GM21619 (cell line): ENCODE measurements at regions not wholly inside any gene's neighbourhood (a gene's known extent, or its start where the extent isn't known, plus 50 kb on each side); places are given as distances from the start of the nearest gene placed in this dataset.

ENCODE experiments used
- ATAC-seq: cut with Tn5 transposase; IDR thresholded peaks from one replicate; pipeline ENCODE4 v1.9.1; 2021; ENCODE audit not compliant: unreplicated experiment

DNA sequence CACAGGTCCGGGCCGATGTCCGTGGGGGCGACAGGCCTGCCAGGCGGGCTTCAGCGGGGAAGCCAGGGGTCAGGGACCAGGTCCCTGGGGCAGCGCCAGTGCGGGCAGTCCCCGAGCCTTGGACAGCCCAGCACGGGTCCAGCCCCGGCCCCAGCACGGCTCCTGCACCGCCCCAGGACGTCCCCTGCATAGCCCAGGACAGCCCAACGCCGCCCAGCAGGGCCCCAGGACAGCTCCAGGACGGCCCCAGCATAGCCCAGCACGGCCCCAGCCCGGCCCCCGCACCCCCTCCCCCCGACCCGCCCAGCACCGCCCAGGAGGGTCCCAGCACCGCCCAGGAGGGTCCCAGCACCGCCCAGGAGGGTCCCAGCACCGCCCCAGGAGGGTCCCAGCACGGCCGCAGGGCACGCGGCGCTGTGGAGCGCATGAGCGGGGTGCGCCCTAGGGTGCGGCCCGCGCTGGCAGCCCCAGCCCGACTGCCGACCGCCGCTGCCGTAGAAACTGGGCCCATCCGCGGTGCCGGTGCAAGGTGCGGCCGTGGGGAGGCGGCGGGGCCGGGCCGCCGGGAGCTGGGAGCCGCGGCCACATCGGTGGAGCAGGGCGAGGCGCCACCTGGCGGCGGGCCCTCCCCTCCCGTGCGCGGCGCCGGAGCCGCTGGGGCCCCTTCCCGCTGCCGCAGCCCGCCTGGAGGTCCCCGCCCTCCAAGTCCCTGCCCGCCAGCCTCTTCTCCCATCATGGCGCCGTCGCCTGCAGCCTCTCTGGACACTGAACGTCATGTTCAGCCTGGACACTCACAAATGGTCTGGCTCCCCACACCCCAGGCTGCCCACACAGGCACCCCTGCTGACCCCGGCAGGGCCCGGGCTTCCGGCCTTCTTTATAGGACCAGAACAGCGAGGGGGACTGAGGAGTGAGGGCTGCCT is 106.8 kb upstream of the NKX1-1 start:
- no peak for ATAC-seq

DNA sequence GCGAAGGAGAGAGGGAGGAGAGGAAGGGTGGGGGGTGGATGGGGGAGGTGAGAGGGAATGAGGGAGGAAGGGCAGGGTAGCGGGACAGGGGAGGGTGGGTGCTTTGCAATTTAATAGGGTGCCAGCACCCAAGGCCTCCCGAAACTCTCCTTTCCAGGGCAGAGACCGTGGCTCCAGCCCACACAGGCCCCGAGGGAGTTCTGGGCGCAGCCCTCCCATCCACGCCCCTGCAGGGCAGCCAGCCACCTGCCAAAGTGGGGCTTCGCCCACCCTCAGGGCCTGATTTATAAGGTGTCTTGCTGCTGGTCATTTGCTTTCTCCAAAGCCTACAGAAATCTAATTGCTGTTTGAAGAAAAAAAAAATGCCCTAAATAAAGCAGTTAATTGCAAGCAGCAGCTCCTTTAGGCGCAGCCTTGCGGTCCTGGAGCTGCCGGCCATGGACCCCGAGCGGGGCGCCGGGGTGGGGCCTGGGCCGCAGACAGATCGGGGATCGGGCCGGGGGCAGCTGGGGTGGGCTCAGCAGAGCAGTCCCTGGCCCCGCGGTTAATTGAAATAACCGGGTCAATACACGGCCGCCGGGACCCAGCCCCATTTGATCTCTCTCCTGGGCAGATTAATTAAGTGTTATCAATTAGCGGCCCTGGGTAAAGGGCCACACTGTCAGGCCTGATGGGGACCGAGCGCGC is 106.0 kb upstream of the NKX1-1 start:
- ATAC-seq = no peak

DNA sequence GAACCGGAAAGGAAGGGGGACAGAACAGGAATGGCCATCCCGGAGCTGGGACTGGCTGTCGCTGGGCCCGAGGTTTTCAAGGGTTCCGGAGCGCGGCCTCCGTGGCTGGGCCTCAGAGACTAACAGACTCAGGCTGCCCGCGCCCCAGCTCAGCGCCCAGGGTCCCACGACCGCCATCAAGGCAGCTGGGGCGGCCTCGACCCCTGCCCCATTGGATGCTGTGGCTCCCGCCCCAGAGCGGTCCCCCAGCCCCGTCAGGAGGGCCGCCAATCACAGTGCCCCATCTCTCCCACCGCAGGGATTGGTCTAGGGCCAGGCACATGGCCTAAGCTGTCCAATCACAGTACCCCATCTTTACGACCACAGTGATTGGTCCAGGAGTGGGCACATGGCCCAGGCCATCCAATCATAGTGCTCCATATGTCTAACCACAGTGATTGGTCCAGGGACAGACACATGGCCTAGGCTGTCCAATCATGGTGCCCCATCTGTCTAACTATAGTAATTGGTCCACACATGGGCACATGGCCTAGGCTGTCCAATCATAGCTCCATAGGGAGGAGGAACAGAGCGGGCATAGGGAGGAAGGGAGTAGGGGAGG is 105.3 kb upstream of the NKX1-1 start:
- ATAC-seq = no peak

DNA sequence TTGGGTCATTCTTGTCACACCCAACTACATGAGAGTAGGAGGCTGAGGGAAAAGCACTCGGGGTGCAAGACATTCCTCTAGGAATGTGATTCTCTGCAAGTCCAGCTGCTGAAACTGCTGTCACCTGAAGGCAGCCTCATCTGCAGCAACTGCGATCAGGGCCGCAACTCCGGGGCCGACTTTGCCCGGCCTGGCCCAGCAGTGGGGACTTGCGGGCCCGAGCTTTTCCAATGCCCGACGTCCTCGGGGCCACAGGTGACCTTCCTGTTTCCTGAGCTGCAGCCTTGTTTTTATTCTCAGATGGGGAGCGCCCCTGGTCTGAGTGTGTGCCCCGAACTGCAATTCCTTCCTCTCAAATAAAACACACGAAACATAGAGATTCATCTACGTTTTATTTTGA is 104.7 kb upstream of the NKX1-1 start:
- no peak for ATAC-seq

DNA sequence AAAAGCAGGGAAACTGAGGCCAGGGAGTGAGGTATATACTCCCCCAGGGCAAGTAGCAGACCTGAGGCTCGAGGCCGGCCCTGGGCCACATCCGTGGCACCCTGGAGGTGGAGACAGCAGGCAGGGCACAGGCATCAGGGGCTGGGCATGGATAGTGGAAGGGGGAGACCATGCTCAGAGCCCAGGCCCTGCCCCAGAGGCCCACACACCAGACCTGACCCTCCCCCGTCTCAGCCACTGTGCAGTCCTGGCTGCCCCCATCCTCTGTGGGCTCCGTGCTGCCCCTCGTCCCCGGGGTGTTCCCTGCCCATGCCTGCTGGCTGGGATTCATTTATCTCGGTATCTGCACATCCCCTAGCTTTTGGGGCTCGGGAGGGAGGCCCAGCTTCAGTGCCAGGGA is 103.1 kb upstream of the NKX1-1 start:
- ATAC-seq = no peak

DNA sequence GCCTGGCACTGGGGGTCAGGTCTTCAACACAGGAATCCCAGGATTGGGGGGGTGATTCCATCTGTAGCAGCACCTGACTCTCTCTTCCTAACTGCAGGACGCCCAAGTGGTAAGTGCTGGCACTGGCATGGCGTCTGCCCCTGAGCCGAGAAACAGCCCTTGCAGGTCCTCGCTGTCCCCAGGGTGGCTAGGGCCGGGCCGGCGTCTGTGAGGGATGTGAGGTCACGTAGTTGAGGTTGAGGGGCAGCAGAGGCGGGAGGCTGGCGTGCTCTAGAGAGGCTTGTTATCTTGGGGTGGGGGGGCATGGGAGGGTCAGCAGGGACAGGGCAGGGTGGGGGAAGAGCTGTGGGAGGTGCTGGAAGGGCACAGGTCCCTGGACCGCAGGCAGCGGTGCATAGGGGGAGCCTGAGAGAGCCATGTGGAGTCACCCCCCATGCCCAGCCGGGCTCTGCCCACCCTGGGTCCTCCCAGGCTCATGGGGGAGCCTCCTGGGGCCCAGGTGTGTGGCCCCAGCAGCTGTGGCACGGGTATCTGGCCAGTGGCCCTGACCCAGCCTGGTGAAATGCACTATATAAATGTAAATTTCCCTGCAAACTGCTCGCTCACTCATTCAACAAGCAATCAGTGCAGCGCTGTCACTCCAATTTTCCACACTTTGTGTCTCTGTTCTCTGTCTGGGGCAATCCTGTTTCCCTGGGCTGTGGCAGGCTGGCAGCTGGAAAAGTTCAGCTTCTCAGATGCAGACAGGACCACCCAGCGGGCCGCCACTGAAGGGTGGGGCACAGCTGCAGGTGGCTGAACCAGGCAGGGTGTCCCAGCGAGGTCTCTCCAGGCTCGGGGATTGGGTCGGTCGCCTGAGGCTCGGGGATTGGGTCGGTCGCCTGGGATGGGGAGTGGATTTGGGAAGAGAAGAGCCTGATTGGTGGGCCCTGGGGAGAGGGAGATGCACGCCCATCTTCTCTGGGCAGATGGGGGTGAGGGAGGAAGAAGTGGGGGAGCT is 102.2 kb upstream of the NKX1-1 start:
- no peak for ATAC-seq

DNA sequence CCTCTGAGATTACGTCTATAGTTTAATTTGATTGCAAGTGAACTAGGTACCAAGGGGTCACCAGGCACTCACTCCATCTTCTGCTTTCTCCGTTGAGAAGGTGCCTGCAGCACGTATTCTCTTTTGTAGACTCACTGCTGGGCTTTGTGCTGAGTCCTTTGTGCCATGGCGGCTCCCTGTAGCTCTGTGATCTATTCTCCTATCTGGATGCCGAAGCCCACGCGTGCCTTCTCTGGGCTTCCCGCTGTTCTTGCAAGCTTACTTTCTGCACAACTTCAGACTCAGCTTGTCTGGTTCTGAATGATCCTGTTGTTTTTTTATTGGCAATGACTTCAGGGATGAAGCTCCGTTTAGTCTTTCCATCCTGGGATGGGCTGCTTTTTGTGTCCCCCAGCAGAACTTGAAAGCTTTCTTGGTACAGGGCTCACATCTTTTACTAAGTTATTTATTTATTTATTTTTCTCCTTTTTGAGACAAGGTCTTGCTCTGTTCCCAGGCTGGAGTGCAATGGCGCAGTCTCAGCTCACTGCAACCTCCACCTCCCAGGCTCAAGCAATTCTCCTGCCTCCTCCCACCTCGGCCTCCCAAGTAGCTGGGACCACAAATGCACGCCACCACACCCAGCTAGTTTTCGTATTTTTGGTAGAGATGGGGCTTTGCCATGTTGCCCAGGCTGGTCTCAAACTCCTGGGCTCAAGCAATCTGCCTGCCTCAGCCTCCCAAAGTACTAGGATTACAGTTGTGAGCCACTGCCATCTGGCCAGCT is 100.9 kb upstream of the NKX1-1 start:
- no peak for ATAC-seq

DNA sequence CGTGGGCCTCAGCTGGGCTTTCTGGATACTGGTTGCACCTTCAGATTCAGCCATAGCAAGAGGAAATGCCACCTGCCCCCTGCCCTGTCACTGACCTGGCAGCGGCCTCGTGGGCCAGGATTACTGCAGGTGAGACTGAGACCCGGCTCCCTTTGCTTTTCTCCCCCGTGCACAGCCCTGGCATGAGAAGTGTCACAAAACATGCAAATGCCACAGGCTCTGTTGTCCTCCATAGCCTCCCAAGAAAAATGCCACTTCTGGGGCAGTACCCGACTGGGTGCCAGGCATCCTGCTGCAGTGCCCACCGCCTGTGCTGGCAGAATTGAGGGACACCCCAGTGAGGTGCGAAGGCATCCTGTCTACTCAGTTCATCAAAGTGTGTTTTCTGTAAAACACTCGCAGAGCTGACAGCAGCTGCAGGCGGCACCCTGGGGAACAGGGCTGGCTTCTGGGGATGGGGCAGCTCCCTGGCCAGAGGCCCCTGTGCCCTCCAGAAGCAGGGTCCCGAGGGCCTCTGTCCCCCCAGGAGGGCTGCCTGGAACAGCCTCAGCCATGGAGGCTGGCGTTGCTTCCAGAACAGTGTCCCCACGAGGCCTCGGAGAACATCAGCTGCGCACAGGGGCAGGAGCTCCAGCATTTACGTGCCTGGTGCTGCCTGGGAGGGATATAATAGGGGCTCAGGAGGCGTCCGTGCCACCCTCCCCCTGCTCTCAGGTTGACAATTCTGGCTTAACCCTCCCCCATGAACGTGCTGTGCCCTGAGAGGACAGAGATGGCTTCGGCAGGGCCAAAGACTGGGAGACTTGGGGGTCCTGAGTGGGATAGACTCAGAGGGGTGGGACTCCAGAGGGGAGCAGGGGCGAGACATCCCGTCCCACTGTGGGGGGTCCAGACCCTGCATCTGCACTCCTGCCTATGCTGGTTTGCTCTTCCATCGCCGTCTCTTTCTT is 99.5 kb upstream of the NKX1-1 start:
- ATAC-seq = no peak

DNA sequence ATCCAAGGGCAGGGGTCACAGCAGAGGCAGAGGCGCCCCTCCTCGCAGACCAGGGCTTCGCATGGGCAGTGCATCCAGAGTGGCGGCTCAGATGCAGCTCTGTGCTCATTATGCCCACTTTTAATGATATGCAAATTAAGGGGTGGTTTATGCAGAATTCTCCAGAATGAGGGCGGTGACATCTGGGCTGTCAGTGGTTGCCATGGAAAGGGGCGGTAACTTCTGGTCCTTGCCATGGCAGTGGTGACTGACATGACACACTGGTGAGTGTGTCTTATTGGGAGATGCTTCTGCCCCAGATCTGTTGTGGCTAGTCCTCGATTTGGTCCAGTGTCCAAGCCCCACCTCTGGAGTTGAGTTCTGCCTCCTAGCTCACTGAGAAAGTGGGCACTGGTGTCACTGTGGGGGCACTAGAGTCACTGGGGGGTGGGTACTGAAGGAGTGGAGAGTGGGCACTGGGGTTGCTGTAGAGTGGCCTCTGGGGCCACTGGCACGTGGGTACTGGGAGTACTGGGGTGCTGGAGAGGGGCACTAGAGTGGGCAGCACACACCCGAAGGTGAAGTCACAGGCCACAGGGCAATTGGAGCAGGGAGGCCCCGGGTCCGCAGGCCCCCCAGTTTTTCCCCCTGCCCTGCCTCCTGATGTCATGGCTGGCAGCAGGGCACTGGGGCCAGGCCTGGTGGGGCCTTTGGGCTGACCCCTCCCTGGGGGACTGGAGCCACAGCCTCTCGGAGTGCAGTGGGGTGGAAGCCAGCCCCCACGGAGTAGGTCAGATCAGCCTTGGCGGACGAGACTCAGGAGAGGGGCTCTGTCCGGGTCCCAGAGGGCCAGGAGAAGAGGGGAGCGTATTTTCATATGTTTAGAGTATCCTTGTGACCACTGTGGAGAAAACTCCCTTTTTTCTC is 98.6 kb upstream of the NKX1-1 start:
- no peak for ATAC-seq

DNA sequence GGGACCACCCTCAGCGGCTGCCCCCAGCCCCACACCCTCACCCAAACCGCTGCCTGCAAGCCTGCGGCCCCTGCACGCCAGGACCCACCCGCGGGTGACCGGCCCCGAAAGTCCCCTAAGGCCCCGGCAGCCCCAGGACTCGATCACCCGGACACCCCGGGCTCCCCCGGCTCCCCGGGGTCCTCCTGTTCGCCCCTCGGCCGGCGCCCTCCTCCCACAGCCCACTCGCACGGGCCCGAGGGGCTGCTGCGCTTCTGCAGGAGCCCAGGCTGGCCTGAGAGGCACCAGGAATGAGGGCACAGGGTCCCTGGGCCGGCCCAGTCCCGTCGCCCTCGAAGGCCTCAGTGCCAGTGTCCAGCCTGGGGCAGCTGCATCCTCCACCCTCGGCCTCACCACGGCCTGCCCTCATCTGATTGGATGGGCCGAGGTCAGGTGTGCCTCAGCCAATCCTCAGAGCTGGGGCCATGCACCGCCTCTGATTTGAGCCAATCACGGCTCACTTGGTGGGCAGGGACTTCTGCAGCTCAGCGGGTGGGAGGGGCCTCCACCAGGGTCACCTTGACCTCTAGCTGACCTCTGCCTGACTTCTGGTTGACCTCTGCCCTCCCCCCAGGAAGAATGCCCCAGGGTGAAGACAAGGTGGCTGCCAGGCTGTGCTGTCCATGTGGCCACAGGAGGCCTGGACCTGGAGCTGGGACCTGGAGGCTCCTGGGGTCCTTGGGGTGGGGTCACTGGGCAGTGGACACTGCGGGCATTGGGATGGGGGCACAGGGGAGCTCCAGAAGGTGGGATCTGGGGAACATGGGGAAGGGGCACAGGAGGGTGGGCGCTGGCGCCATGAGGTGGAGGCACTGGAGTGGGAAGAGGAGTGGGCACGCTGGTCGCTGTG is 97.6 kb upstream of the NKX1-1 start:
- ATAC-seq = no peak

DNA sequence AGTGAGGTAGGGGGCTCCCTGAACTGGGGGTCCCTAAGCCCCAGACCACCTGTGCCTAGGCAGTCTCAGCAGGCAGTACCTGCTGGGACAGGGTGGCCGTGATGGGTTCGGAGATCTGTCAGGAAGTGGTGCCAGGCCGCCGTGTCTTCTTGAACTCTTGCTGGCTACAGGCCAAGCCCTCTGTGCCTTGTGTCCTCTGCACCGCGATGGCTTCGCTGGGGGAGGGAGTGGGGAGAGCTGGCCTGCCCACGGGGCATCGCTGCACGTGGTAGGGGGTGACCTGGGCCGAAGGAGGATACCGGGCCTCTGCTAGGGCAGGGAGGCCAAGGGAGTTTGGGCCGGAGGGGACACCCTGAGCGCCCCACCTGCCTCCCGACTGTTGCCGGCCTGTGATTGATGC is 96.7 kb upstream of the NKX1-1 start:
- ATAC-seq = no peak

DNA sequence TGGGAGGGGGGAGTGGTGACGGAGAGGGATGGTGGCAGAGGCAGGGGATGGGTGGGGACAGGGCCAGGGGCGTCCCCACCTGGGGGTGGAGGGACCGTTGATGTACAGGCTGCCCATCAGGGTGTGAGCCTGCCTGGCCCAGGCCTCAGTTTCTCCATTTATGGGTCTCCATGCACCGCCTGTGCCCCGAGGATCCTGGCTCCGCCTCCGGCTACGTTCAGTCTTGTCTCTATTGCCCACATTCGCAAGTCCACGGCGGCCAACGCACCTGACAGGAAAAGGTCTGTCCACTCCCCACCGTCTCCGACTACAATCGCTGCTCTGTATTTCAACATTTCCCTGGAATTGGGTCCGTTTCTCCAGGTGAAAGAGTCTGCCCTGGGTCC is 96.3 kb upstream of the NKX1-1 start:
- ATAC-seq = no peak

DNA sequence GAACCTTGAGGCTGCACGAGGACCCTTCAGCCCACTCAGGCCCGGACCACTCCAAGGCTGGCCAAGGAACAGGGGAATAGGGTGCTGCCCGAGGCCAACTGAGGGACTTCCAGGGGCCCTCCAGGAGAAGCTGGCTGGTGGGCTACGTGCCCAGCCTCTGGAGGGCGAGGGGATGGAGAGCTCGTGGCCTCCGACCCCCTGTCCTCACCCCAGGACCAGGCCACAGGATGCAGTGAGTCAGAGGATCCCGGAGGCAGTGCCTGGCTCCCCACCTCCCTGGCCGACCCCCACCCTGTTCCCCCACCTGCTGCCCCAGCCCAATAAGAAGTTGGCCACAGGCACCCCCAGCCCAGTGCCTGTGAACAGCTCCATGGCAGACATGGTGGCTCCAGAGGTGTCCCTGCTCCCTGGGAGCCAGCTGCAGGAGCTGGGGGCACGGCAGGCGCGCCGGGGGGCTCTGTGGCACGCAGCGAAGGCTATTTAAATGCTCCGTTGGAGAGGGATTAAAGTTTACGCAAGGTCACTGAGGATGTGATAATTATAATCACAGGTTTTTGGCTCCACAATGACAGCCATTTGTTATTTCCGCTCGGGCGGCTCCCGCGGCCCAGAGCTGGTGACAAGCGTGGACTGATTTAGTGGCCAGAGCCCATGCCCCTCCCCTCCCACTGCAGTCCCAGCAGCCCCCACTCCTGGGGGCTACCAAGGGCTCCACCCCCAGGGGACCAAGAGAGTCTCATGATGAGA is 95.7 kb upstream of the NKX1-1 start:
- ATAC-seq = no peak

DNA sequence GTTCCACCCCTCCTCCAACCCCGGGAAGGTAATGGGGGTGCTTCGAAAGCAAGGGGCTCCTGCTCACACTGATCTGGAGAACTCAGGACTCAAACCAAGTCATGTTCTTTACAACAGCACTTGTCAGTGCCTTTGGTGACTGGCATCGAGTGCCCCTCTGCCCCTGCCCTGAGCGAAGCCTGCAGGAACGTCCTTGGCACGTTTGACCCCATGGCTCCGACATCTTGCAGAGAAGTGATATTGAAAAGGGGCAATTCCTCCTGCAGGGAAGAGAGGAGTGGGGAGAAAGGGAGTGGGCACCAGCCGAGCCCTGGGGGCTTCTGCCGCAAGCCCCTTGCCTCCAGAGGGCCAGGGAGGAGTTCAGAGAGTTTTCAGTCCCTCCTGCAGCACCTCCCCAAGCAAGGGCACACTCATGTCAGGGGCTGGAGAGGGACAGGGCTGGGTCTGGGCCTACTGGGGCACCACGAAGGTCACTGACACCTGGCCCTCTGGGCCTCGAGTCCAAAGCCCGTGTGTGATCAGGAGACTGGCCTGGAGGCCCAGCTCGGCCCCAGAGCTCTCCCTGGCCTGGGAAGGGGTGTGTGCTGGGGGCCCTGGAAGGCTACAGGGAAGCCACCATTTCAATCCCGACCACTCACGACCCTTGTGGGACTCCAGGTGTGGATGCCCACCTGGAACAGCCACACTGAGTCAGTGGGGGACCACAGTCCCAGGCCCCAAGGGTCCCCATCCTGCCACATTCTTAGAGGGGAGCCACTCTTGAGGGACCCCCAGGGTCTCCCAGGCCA is 94.9 kb upstream of the NKX1-1 start:
- ATAC-seq = no peak

DNA sequence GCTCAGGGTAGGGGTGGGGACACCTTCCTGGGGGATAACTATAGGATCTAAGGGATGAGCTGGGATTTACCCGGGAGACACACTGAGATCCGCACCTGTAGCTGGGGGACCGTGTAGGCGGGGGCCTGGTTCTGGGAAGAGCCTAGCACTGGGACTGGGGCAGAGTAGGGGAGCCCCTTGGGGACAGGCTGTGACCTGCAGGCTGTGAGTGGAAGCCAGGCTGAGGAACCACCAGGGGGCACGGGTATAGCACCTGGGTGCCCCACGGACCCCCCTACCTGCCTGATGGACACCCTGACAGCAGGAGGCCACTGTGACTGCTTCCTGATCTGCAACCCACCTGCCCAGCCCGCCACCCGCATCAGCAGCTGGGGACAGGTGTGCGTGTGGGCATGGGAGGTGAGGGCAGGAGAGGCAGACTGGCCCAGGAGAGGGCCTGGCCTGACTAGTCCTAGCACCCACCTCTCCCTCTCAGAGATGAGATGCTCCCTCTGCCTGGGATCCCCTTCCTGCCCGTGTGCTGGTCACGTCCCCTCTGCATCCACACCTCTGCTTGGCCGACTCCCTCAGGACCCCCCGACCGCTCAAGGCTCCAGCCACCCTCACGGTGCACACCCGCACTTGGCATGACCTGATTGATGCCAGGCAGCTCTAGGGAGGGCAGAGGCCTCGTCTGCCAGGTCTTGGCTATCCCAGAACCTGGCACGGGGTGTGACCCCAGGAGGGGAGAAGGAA is 94.2 kb upstream of the NKX1-1 start:
- no peak for ATAC-seq
